ENCODE measurements at regions not wholly inside any gene's neighbourhood (a gene's known extent, or its start where the extent isn't known, plus 50 kb on each side); places are given as distances from the start of the nearest gene placed in this dataset.

- Histone ChIP-seq H3K27me3 (no peaks in the 10 kb centered on the region), H3K4me3 (no peak overlapping the region), H3K27ac (no peak overlapping the region), H3K36me3 (no peaks in the 10 kb centered on the region), H3K4me1 (no peaks in the 10 kb centered on the region), H3K9me3 (no peaks in the 10 kb centered on the region)
- ATAC-seq (no peak), DNase-seq (no peak)
- TF ChIP-seq CTCF (IDR thresholded peaks at IDR 0.05) (no peak), POLR2A (IDR thresholded peaks at IDR 0.05) (no peak)
- intact Hi-C loops (cut with DNase I) = no loop called here
- WGBS (ENCODE audit: insufficient coverage, low coverage, low lambda C conversion rate, missing lambda C conversion rate) = 35% methylated on average over 2 of the region's 2 CpGs
Measured at GRCh38 chr11:91312541-91312940, 912.1 kb upstream of the FAT3 start.

GRCh38 chr11:91310085-91310484 is 914.5 kb upstream of the FAT3 start:
- DNase-seq = no peak
- no peaks in the 10 kb centered on the region for H3K27me3 ChIP-seq
- WGBS (ENCODE audit: insufficient coverage, low coverage, low lambda C conversion rate, missing lambda C conversion rate) = 36% methylated on average over 3 of the region's 3 CpGs
- no peaks in the 10 kb centered on the region for H3K9me3 ChIP-seq
- intact Hi-C loops (cut with DNase I) = no loop called here
- no peak for TF ChIP-seq CTCF (IDR thresholded peaks at IDR 0.05)
- no peaks in the 10 kb centered on the region for H3K4me1 ChIP-seq
- no peaks in the 10 kb centered on the region for H3K36me3 ChIP-seq
- no peak overlapping the region for H3K27ac ChIP-seq
- ATAC-seq = no peak
- no peak overlapping the region for H3K4me3 ChIP-seq

- intact Hi-C loops (cut with DNase I) = no loop called here
- Histone ChIP-seq H3K27ac (no peak overlapping the region), H3K36me3 (no peaks in the 10 kb centered on the region), H3K4me3 (no peak overlapping the region), H3K27me3 (no peaks in the 10 kb centered on the region), H3K4me1 (no peaks in the 10 kb centered on the region), H3K9me3 (no peaks in the 10 kb centered on the region)
- DNase-seq (no peak), ATAC-seq (no peak)
- TF ChIP-seq POLR2A (IDR thresholded peaks at IDR 0.05) (no peak), CTCF (IDR thresholded peaks at IDR 0.05) (no peak)
- 69% methylated on average over 2 of the region's 2 CpGs for WGBS (ENCODE audit: insufficient coverage, low coverage, low lambda C conversion rate, missing lambda C conversion rate)
Measured at GRCh38 chr11:91308069-91308468, 916.5 kb upstream of the FAT3 start.

- intact Hi-C loops (cut with DNase I) = no loop called here
Measured at GRCh38 chr11:91305402-91305801, 919.2 kb upstream of the FAT3 start.

More at GRCh38 chr11:91305402-91305801, 919.2 kb upstream of the FAT3 start:
- Histone ChIP-seq H3K27ac (no peak overlapping the region), H3K4me3 (no peak overlapping the region), H3K36me3 (no peaks in the 10 kb centered on the region), H3K9me3 (no peaks in the 10 kb centered on the region), H3K27me3 (no peaks in the 10 kb centered on the region), H3K4me1 (no peaks in the 10 kb centered on the region)
- no peak for DNase-seq
- no peak for ATAC-seq
- no peak for TF ChIP-seq CTCF (IDR thresholded peaks at IDR 0.05)
- no peak for TF ChIP-seq POLR2A (IDR thresholded peaks at IDR 0.05)
- 17% methylated on average over 2 of the region's 2 CpGs for WGBS (ENCODE audit: insufficient coverage, low coverage, low lambda C conversion rate, missing lambda C conversion rate)
